Prostate gland (tissue), 2 donors: ENCODE measurements at regions not wholly inside any gene's neighbourhood (a gene's known extent, or its start where the extent isn't known, plus 50 kb on each side); places are given as distances from the start of the nearest gene placed in this dataset.

Experiments
- POLR2A ChIP-seq: fragments of 450-650 bp; IDR thresholded peaks from one replicate; pipeline ENCODE4 v1.6.1; 2016; ENCODE audit warnings: antibody characterized with exemption, mild to moderate bottlenecking
- TF ChIP-seq, protein P1 (sequence below), 4 experiments: fragments of 200-600 bp in 2 of 4; fragments of 450-650 bp in 2 of 4; sonication (generic) in 2 of 4; IDR thresholded peaks; 1 replicate in 3 of 4; 2 replicates in 1 of 4; pipeline ENCODE4 v1.5.1; 2016 to 2019; ENCODE audit warnings: antibody characterized with exemption in 4 of 4, mild to moderate bottlenecking in 2 of 4, moderate library complexity in 2 of 4

GRCh38 chr1:224523676-224524075 lies 89.1 kb upstream of the WDR26 start:
- no peak for TF ChIP-seq POLR2A
- TF ChIP-seq, protein P1, sequence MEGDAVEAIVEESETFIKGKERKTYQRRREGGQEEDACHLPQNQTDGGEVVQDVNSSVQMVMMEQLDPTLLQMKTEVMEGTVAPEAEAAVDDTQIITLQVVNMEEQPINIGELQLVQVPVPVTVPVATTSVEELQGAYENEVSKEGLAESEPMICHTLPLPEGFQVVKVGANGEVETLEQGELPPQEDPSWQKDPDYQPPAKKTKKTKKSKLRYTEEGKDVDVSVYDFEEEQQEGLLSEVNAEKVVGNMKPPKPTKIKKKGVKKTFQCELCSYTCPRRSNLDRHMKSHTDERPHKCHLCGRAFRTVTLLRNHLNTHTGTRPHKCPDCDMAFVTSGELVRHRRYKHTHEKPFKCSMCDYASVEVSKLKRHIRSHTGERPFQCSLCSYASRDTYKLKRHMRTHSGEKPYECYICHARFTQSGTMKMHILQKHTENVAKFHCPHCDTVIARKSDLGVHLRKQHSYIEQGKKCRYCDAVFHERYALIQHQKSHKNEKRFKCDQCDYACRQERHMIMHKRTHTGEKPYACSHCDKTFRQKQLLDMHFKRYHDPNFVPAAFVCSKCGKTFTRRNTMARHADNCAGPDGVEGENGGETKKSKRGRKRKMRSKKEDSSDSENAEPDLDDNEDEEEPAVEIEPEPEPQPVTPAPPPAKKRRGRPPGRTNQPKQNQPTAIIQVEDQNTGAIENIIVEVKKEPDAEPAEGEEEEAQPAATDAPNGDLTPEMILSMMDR (IDR thresholded peaks at IDR 0.05): no peak
